WTC11 (cell line): ENCODE measurements at regions not wholly inside any gene's neighbourhood (a gene's known extent, or its start where the extent isn't known, plus 50 kb on each side); places are given as distances from the start of the nearest gene placed in this dataset.

ENCODE experiments used
- NFYB ChIP-seq: sonication (generic); formaldehyde crosslinking; conservative IDR thresholded peaks from 2 replicates; pipeline ENCODE4 v1.8.0; 2022; ENCODE audit warnings: low read depth, missing genetic modification reagents
- RORB ChIP-seq: fragments of 250-450 bp; sonication (Bioruptor Pico); IDR thresholded peaks from 2 replicates; pipeline ENCODE4 v1.9.0; 2021; ENCODE audit warnings: mild to moderate bottlenecking
- SOX15 ChIP-seq: fragments of 250-450 bp; sonication (Bioruptor Pico); IDR thresholded peaks from 2 replicates; pipeline ENCODE4 v1.9.0; 2021; ENCODE audit warnings: mild to moderate bottlenecking
- SP1 ChIP-seq: sonication (generic); formaldehyde crosslinking; conservative IDR thresholded peaks from 2 replicates; pipeline ENCODE4 v1.8.1; 2022; ENCODE audit warnings: missing genetic modification reagents
- TCF7 ChIP-seq: sonication (generic); formaldehyde crosslinking; IDR thresholded peaks from 2 replicates; pipeline ENCODE4 v1.8.0; 2022; ENCODE audit warnings: mild to moderate bottlenecking, low read depth, missing genetic modification reagents, moderate library complexity
- TF ChIP-seq, protein P1 (sequence below): fragments of 200-600 bp; IDR thresholded peaks from 2 replicates; pipeline ENCODE4 v1.8.0; 2022; ENCODE audit warnings: antibody characterized with exemption
- TF ChIP-seq, protein P2 (sequence below): sonication (generic); formaldehyde crosslinking; IDR thresholded peaks from 2 replicates; pipeline ENCODE4 v1.8.0; 2022; ENCODE audit warnings: mild to moderate bottlenecking, missing genetic modification reagents
- TF ChIP-seq, protein P3 (sequence below): sonication (generic); formaldehyde crosslinking; conservative IDR thresholded peaks from 2 replicates; pipeline ENCODE4 v1.8.1; 2022; ENCODE audit warnings: mild to moderate bottlenecking, missing genetic modification reagents
- TF ChIP-seq, protein P4 (sequence below): fragments of 250-450 bp; sonication (Bioruptor Pico); IDR thresholded peaks from 2 replicates; pipeline ENCODE4 v2.1.2; 2022; ENCODE audit warnings: mild to moderate bottlenecking, moderate library complexity
- TF ChIP-seq, protein P5 (sequence below): sonication (generic); formaldehyde crosslinking; IDR thresholded peaks from 2 replicates; pipeline ENCODE4 v1.8.0; 2023; ENCODE audit warnings: missing genetic modification reagents

DNA sequence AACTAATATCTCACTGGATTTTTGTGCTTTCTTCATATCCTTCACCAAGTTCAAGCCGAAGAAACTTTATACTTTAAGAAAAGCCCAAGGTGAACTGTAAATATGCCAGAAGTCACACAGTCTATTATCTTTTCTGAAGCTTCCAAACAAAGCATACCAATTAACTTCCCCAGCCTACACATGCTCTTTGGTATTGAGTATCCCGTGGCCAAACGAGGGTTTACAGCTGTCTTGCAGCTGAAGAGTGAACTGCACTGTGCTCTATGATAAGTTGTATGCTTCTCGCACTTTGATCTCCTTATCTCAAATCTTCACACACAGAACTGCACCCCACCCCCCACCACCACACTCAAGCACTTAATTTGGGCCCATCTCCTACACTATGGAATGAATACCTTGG is 215.6 kb upstream of the VEPH1 start:
- TF ChIP-seq, protein P1, sequence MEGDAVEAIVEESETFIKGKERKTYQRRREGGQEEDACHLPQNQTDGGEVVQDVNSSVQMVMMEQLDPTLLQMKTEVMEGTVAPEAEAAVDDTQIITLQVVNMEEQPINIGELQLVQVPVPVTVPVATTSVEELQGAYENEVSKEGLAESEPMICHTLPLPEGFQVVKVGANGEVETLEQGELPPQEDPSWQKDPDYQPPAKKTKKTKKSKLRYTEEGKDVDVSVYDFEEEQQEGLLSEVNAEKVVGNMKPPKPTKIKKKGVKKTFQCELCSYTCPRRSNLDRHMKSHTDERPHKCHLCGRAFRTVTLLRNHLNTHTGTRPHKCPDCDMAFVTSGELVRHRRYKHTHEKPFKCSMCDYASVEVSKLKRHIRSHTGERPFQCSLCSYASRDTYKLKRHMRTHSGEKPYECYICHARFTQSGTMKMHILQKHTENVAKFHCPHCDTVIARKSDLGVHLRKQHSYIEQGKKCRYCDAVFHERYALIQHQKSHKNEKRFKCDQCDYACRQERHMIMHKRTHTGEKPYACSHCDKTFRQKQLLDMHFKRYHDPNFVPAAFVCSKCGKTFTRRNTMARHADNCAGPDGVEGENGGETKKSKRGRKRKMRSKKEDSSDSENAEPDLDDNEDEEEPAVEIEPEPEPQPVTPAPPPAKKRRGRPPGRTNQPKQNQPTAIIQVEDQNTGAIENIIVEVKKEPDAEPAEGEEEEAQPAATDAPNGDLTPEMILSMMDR, result no peak
- TF ChIP-seq, protein P2, sequence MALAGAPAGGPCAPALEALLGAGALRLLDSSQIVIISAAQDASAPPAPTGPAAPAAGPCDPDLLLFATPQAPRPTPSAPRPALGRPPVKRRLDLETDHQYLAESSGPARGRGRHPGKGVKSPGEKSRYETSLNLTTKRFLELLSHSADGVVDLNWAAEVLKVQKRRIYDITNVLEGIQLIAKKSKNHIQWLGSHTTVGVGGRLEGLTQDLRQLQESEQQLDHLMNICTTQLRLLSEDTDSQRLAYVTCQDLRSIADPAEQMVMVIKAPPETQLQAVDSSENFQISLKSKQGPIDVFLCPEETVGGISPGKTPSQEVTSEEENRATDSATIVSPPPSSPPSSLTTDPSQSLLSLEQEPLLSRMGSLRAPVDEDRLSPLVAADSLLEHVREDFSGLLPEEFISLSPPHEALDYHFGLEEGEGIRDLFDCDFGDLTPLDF (CRISPR knock-in tag), result no peak
- no peak for TF ChIP-seq SOX15 (CRISPR knock-in tag)
- TF ChIP-seq RORB (CRISPR knock-in tag), result no peak
- TF ChIP-seq NFYB (CRISPR knock-in tag), result no peak
- no peak for TF ChIP-seq TCF7 (CRISPR knock-in tag)
- TF ChIP-seq, protein P3, sequence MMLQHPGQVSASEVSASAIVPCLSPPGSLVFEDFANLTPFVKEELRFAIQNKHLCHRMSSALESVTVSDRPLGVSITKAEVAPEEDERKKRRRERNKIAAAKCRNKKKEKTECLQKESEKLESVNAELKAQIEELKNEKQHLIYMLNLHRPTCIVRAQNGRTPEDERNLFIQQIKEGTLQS (CRISPR knock-in tag), result no peak
- TF ChIP-seq, protein P4, sequence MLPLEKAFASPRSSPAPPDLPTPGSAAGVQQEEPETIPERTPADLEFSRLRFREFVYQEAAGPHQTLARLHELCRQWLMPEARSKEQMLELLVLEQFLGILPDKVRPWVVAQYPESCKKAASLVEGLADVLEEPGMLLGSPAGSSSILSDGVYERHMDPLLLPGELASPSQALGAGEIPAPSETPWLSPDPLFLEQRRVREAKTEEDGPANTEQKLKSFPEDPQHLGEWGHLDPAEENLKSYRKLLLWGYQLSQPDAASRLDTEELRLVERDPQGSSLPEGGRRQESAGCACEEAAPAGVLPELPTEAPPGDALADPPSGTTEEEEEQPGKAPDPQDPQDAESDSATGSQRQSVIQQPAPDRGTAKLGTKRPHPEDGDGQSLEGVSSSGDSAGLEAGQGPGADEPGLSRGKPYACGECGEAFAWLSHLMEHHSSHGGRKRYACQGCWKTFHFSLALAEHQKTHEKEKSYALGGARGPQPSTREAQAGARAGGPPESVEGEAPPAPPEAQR (CRISPR knock-in tag), result no peak
- no peak for TF ChIP-seq SP1
- TF ChIP-seq, protein P5, sequence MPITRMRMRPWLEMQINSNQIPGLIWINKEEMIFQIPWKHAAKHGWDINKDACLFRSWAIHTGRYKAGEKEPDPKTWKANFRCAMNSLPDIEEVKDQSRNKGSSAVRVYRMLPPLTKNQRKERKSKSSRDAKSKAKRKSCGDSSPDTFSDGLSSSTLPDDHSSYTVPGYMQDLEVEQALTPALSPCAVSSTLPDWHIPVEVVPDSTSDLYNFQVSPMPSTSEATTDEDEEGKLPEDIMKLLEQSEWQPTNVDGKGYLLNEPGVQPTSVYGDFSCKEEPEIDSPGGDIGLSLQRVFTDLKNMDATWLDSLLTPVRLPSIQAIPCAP, result no peak
